Esophagus muscularis mucosa (tissue), 4 donors: ENCODE measurements at regions not wholly inside any gene's neighbourhood (a gene's known extent, or its start where the extent isn't known, plus 50 kb on each side); places are given as distances from the start of the nearest gene placed in this dataset.

ENCODE experiments used
- DNase-seq: peaks from one replicate; pipeline ENCODE4 v3.0.0-alpha.2; 2017; ENCODE audit errors: extremely low spot score
- H3K27ac ChIP-seq, 4 donors: fragments of 200-600 bp; sonication (generic); replicated peaks in 1 of 4; 1 replicate in 3 of 4; 2 replicates in 1 of 4; pipeline ENCODE4 v1.5.1; 2016 to 2019; ENCODE audit warnings: mild to moderate bottlenecking in 1 of 4
- H3K27me3 ChIP-seq, 4 donors: fragments of 200-600 bp; sonication (generic); one replicate each; pipeline versions ENCODE4 v1.5.1 to v1.6.0; 2016 to 2019
- H3K36me3 ChIP-seq, 4 donors: fragments of 200-600 bp; sonication (generic); one replicate each; pipeline ENCODE4 v1.5.1; 2016 to 2019
- H3K4me1 ChIP-seq, 4 donors: fragments of 200-600 bp; sonication (generic); one replicate each; pipeline ENCODE4 v1.5.1; 2016 to 2019
- H3K4me3 ChIP-seq, 4 donors: fragments of 200-600 bp; sonication (generic); 1 replicate in 2 of 4; 2 replicates in 2 of 4; pipeline ENCODE4 v1.5.1; 2016 to 2019; ENCODE audit warnings: mild to moderate bottlenecking in 4 of 4, moderate library complexity in 1 of 4
- H3K9me3 ChIP-seq, 4 donors: fragments of 200-600 bp; sonication (generic); 1 replicate in 3 of 4; 2 replicates in 1 of 4; pipeline ENCODE4 v1.5.1; 2016 to 2019
- CTCF ChIP-seq, 3 experiments: fragments of 200-600 bp in 2 of 3; fragments of 450-650 bp in 1 of 3; sonication (generic) in 2 of 3; IDR thresholded peaks; one replicate each; pipeline ENCODE4 v1.5.1; 2017 to 2019; ENCODE audit warnings: antibody characterized with exemption in 3 of 3, mild to moderate bottlenecking in 2 of 3, moderate library complexity in 1 of 3
- EP300 ChIP-seq: sonication (generic); formaldehyde crosslinking; IDR thresholded peaks from one replicate; pipeline ENCODE4 v1.6.1; 2017; ENCODE audit warnings: antibody characterized with exemption
- POLR2A ChIP-seq: fragments of 450-650 bp; IDR thresholded peaks from one replicate; pipeline ENCODE4 v1.6.1; 2017; ENCODE audit warnings: antibody characterized with exemption, moderate library complexity, mild to moderate bottlenecking, low read depth
- POLR2AphosphoS5 ChIP-seq, 2 donors: sonication (generic); formaldehyde crosslinking; IDR thresholded peaks; one replicate each; pipeline ENCODE4 v1.6.1; 2017; ENCODE audit warnings: antibody characterized with exemption in 2 of 2
- WGBS: methylation state at CpG from one replicate; pipeline ENCODE4 v1.1.5; 2018; 5-methylcytosine and 5-hydroxymethylcytosine counted together
- intact Hi-C: fragments of 100-400 bp; cut with DNase I; formaldehyde crosslinking; loops from one replicate; pipeline ENCODE4 v1.15.1; 2023

GRCh38 chr17:33749171-33749570, 456.1 kb upstream of the ASIC2 start:
- intact Hi-C loops, result no loop called here
- H3K27ac ChIP-seq, result no peak overlapping the region
- no peak for DNase-seq
- whole genome bisulfite sequencing, result 78% methylated on average over 6 of the region's 6 CpGs
- TF ChIP-seq CTCF (IDR thresholded peaks at IDR 0.05) (no peak), POLR2A (no peak), EP300 (no peak), POLR2AphosphoS5 (IDR thresholded peaks at IDR 0.05) (no peak)
- H3K4me1 ChIP-seq, result peaks cover 4 to 11% (median 7%) of the 10 kb centered on the region in 4 donors
- H3K27me3 ChIP-seq, result peaks cover 0 to 64% (median 13%) of the 10 kb centered on the region in 4 donors
- no peaks in the 10 kb centered on the region for H3K9me3 ChIP-seq
- H3K4me3 ChIP-seq, result no peak overlapping the region
- no peaks in the 10 kb centered on the region for H3K36me3 ChIP-seq

GRCh38 chr17:33750943-33751701, 458.0 kb upstream of the ASIC2 start:
- Histone ChIP-seq H3K27ac (no peak overlapping the region), H3K4me3 (peak overlapping the region in 2 of 4 donors; percentile 22 to 38), H3K27me3 (peaks cover 0 to 75% (median 13%) of the 10 kb centered on the region in 4 donors), H3K9me3 (peaks cover 0 to 9% (median 3%) of the 10 kb centered on the region in 4 donors), H3K36me3 (no peaks in the 10 kb centered on the region), H3K4me1 (peaks cover 4 to 11% (median 7%) of the 10 kb centered on the region in 4 donors)
- no peak for TF ChIP-seq EP300
- no peak for TF ChIP-seq POLR2A
- no peak for TF ChIP-seq POLR2AphosphoS5 (IDR thresholded peaks at IDR 0.05)
- TF ChIP-seq CTCF (IDR thresholded peaks at IDR 0.05), result peak; percentile 88 to 93 (median 92)
- intact Hi-C loops, result loop anchor here (10.0 kb wide), 1 partner anchor 966 kb away; no protein-coding TSS in a partner anchor
- 3% methylated on average over 13 of the region's 13 CpGs for WGBS
- DNase-seq, result no peak

- no peak for TF ChIP-seq POLR2A
- no peak for TF ChIP-seq POLR2AphosphoS5 (IDR thresholded peaks at IDR 0.05)
- TF ChIP-seq EP300, result no peak
- TF ChIP-seq CTCF (IDR thresholded peaks at IDR 0.05), result no peak
- DNase-seq, result no peak
- H3K27ac ChIP-seq, result no peak overlapping the region
- intact Hi-C loops, result loop anchor here (10.0 kb wide), 1 partner anchor 967 kb away; no protein-coding TSS in a partner anchor
- peaks cover 4 to 11% (median 7%) of the 10 kb centered on the region in 4 donors for H3K4me1 ChIP-seq
- 12% methylated on average over 4 of the region's 5 CpGs for WGBS
- no peak overlapping the region for H3K4me3 ChIP-seq
- H3K36me3 ChIP-seq, result no peaks in the 10 kb centered on the region
- H3K27me3 ChIP-seq, result peaks cover 0 to 76% (median 13%) of the 10 kb centered on the region in 4 donors
- peaks cover 0 to 9% (median 6%) of the 10 kb centered on the region in 4 donors for H3K9me3 ChIP-seq
Observed at GRCh38 chr17:33751702-33752065, 458.6 kb upstream of the ASIC2 start.

GRCh38 chr17:33753452-33753851, 460.4 kb upstream of the ASIC2 start:
- H3K27ac ChIP-seq, result no peak overlapping the region
- DNase-seq, result no peak
- 47% methylated on average over 7 of the region's 7 CpGs for WGBS
- peaks cover 0 to 9% (median 8%) of the 10 kb centered on the region in 4 donors for H3K9me3 ChIP-seq
- TF ChIP-seq POLR2AphosphoS5 (IDR thresholded peaks at IDR 0.05), result no peak
- TF ChIP-seq EP300, result no peak
- TF ChIP-seq POLR2A, result no peak
- intact Hi-C loops, result loop anchor here (10.0 kb wide), 1 partner anchor 969 kb away; no protein-coding TSS in a partner anchor
- peaks cover 4 to 11% (median 7%) of the 10 kb centered on the region in 4 donors for H3K4me1 ChIP-seq
- H3K4me3 ChIP-seq, result no peak overlapping the region
- no peaks in the 10 kb centered on the region for H3K36me3 ChIP-seq
- H3K27me3 ChIP-seq, result peaks cover 0 to 63% (median 13%) of the 10 kb centered on the region in 4 donors

- no peaks in the 10 kb centered on the region for H3K36me3 ChIP-seq
- peaks cover 0 to 40% (median 13%) of the 10 kb centered on the region in 4 donors for H3K27me3 ChIP-seq
- H3K4me3 ChIP-seq, result no peak overlapping the region
- peaks cover 4 to 8% (median 5%) of the 10 kb centered on the region in 4 donors for H3K4me1 ChIP-seq
- 100% methylated on average over 2 of the region's 2 CpGs for WGBS
- intact Hi-C loops, result loop anchor here (10.0 kb wide), 1 partner anchor 971 kb away; no protein-coding TSS in a partner anchor
- TF ChIP-seq CTCF (IDR thresholded peaks at IDR 0.05) (no peak), POLR2A (no peak), EP300 (no peak), POLR2AphosphoS5 (IDR thresholded peaks at IDR 0.05) (no peak)
- no peak for DNase-seq
- H3K9me3 ChIP-seq, result peaks cover 0 to 9% (median 8%) of the 10 kb centered on the region in 4 donors
- H3K27ac ChIP-seq, result no peak overlapping the region
Observed at GRCh38 chr17:33756021-33756420, 462.9 kb upstream of the ASIC2 start.
